NCI-H146 treated with DMSO at 0.1 percent for 48 hours (cell line): ENCODE measurements at regions not wholly inside any gene's neighbourhood (a gene's known extent, or its start where the extent isn't known, plus 50 kb on each side); places are given as distances from the start of the nearest gene placed in this dataset.
"Not testable (repeated sequence)": the region's sequence is repeated elsewhere in the genome, so short reads cannot be mapped to it uniquely, and the experiment has no call there.

ENCODE experiments used
- DNase-seq: peaks from one replicate; lab custom pipeline; 2025; ENCODE audit not compliant: unreplicated experiment; lab: John Stamatoyannopoulos, UW

DNA sequence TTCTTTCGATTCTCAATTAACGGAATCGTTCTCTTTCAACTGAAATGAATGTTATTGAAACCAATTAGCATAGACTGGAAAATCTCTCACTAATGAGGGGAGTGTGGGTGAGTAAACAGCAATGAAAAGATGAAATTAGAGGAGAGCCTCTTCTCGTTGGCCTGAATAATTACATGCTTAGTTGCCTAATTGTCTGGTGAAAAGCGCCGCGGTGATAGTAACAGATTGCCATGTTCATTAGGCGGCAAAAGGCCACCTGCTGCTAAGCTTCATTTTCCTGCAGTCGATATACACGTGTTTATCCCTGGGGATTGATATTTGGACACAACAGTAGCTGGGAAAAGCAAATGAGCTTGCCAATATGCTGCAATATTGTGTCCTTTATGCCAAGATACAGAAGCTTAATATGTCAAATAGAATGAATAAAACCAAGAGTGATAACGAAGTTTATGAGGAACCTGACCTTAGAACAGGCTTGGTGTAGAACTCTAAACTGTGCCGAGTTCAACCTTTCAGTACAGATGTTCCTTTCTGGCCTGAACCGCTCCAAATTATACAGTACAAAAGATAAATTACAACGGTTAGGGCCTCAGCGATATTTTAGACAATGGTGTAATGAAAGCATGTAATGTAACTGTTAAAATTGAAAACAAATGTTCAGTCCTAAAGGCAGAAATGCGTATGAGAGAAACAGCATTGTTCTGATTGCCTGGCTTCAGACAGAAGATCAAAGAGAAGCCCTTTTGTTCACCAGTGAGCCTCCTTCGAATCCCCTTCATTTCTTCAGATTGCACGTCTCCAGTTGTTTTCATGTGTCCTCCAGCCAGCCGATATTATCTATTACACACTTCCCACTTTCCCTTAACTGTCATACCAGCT, 185.2 kb downstream of the SHOX2 start:
- DNase-seq: peak; percentile 95

DNA sequence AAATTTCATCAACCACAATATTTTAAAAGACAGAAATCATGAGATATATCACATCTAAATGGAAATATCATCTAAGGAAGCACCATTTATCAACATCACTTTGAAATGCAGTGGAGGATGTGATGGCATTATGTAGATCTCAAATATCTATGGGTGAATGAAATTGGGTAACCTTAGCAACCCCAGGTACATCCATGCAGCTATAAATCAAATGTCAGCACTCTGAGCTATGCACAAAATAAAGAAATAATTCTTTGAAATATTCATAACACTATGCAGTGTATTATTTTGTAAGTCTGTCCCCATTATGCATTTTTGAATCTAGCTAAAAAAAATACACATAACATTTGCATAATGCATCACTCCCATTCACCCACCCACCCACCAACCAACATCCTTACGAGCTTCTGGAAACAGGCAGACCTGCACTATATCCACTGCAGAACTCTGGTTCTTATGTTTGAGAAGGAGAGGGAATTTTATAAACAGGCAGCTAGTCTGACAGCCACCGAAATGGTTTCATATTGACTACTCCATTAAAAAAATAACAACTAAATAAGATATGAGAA, 186.8 kb downstream of the SHOX2 start:
- no peak for DNase-seq

DNA sequence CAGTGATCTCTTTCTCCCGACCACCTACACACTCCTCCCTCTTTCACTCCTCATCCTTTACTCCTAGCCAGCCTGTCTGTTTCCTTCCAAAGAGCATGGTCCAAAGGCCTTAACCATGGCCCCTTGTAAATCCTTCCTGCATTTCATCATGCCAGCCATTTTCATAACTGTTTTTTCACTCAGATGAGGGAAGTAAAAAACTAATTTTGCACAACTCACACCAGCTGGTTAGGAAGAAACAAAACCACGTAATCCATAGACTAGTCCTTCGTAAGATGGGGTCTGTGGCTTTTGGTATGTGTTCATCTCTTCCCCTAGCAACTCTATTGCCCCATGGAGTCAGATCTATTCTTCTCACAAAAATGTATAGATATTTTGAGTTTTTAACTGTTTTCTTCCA, 187.8 kb downstream of the SHOX2 start:
- no peak for DNase-seq

DNA sequence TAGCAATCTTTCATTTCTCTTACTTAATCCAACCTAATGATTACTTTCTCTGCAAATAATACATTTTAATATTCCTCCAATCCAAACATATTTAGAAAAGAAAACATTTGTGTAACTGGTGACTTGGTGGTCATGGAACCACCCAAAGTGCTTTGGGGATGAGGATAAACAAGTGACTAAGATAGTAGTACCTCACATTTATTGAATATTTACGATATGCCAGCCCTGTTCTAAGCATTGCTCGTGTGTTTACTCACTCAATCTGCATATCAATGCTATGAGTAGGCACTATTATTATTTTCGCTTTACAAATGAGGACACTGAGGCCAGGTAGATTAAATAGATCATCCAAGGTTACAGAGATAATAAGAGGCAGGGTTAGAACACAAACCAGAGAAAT, 189.5 kb downstream of the SHOX2 start:
- DNase-seq: no peak

DNA sequence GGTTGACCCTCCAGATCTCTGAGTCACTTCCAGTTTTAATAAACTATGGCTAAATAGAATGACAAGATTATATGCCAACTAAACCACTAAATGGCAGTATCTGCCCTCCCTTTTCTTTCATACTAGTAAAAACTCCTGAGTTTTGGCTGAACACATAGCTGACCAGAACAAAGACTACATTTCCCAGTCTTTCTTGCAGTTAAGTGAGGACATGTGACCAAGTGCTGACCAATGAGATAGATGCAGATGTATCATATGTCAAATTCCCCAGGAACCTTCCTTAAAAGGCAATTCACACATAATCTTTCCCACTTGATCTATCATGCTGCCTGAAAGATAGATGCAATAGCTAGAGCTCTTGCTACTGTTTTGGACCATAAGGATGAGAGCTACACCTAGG, 191.3 kb downstream of the SHOX2 start:
- no peak for DNase-seq

DNA sequence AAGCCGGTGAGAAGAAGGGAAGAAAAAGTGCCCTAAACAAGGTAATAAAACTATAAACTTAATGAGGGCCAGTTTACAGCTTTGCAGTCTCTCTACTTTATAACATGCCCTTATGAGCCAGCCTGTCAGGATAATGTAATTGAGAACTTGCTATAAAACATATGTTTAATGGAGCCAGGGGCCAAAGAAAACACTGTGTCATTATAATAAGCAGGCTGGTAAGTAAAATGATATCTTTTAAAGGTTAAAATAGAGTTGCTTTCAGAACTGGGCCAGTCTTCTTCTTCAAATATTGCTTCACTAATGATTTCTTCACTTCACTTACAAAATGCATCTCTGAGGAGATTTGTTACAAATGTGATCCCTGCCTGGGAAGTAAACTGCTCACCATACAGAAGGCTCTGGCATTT, 192.5 kb downstream of the SHOX2 start:
- no peak for DNase-seq

DNA sequence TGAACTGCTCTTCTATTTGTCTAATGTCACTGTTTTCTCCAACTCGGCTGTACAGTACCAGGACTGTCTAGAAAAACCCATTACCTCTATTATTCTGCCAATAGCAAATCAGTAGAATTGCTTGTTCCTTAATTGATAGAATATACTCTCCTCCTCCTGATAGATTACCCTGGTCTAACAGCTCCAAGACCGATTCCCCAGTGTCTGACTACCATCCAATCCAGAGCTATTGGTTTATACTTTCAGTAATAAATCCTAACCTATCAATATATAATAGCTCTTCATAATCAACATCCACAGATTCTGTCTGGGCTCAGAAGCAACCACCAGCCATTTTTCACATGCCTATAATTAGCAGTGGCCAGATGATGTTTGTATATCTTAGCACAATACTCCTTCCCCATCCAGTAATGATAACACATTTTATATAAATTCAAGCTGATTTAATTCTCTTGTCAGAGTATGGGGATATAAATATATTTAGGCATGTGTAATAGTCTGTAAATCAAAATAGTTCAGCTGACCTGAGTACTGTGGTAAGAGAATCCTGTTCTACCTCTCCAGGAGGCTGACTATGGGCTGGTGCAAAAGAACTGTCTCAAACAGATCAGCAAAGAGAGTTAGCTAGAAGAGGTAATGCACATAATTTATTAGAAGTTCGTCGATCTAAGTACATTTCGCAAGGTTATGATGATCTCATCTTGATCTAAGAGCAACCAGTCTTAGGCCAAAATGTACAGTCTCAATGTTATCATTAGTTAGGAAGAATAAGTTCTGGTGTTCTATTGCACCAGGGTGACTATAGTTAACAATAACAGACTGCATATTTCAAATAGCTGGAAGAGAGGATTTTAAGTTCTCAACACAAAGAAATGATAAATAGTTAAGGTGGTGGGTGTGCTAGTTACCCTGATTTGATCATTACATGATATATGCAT, 193.4 kb downstream of the SHOX2 start:
- no peak for DNase-seq

DNA sequence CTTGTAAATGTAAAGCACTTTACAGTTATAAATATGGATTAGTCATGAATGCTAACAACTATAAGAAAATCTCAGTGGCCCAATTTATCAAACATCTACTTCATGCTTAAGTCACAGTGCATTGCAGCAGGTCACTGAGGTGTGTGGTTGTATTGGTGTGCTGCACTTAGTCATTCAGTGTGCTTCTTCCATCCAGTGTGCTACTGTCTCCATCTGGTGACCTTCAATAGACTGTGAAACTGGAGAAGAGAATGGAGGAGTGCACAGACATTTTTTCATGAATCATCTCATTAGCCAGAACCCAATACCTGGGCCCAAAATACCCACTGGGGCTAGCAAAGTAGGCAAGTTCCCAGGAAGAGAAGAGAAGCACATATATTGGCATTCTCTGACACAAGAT, 199.6 kb downstream of the SHOX2 start:
- DNase-seq: no peak

DNA sequence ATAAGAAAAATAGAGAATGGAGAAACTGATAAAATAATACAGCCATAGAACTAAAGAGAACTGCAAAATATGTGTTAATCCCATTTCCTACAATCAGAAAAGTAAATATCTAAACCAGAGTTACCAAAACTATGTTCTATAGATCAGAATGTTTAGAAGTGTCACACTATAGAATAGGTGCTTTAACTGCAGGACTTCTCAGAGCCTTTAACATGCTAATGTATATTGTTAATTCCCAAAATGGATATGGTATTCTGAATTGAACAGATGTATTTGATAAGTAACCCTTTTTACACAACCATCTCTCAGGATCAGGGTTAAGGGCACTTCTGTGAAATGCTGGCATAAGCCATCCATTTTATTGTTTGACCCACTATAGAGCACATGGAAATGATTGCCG, 200.3 kb downstream of the SHOX2 start:
- DNase-seq: no peak

DNA sequence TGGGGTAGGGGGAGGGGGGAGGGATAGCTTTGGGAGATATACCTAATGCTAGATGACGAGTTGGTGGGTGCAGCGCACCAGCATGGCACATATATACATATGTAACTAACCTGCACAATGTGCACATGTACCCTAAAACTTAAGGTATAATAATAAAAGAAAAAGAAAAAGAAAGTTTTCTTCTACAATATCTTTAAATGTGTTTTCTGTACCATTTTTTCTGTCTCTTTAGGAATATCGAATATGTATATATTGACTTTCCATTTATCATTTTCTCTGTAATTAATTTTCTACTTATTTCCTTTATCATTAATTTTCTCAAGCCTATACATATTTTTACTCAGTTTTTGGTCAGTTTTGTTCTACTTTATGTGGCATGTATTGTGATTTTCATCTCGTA, 203.5 kb downstream of the SHOX2 start:
- DNase-seq: not testable (repeated sequence)

DNA sequence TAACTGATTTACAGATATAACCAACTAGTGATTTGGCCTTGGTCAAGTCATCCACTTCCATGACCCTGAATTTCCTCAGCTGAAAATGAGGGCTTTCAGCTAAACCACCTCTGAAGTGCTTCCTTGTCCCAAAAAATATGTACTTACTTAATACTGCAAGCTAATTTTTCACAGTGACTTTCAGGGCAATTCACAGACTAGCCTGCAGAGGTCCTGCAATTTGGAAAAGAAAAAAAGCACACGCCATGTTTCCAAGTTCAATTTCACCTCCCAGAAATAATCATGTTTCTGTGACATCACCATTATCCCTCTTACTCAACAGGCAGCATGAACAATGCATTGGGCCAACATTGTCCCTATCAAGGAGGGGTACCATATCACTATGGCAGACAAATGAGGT, 218.2 kb downstream of the SHOX2 start:
- DNase-seq: no peak

DNA sequence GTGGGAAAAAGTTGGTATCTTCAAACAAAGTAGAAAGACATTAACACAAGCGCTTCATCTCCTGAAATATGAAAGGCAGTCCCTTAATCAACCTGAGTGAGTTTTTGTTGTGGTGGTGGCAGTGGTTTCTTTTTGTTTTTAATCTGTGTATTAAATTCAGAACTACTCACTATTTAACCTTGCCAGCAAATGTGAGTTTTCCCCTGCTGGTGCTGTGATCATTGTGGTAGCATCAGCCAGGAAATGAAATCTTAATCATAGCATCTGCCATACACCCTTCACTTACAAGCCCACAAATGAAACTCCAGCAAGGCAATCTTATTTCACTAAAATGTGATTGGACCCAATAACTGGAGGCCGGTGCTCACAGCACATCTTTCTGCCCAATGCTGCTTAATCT, 229.7 kb downstream of the SHOX2 start:
- no peak for DNase-seq

DNA sequence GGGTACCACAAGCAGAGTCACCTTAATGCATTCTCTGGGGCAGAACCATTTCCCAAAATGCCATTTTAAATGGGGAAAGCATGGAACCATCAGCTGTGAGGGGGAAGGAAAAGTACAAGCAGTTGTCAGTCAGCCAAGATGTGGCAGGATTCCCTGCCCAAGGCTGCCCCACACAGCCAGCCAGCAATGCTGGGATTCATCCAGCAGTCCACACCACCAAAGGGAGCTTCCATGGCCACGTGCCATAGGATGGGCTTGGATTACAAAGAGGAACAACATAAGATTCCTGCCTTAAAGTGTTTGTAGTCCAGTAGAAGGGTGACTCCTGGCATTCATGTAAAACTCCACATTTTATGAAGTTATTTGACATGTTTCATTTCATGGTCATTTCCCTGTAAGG, 233.3 kb downstream of the SHOX2 start:
- no peak for DNase-seq

DNA sequence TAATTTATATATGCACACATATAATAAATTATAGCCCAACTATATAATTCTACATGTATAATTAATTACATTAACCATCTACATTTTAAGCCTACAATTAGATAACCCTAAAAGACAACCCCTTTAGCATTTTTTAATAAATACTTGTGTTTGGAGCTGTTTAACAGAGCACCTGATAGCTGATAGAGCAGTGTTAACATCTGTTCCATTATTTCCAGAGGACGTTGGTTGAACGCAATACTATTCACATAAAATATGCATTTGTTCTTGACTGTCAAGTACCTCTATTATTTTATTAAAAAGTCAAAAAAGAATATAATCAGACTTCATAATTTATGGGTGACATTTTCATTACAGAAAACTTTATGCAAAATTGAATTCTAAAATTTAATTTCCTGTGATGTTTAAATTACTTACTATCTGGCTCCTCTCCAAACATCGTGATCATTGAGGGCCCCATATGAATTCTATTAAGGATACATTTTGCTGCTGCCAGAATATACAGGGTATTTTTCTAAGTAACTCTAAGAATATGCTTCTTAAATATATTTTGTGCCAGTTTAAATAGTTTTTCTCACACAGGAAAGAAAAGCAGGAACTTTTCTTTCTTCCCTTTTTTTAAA, 234.3 kb downstream of the SHOX2 start:
- no peak for DNase-seq

DNA sequence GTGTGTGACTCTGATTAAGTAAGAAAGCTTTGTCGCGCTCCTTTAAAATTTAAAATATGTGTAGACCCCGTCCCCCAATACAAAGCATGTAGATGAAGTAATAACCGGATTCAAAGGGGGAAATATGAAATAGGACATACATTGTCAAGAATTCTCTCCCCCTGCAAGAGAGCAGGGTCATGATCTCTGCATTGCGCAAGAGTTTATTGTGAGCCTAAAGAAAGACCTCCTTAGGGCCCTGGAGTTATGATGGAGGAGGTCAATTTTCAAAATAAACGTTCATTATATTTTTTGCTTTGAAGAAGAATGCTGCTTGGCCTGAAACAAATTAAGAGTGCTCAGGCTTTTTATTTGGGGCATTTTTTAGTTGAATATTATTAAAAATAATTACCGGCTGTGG, 235.0 kb downstream of the SHOX2 start:
- DNase-seq: no peak

DNA sequence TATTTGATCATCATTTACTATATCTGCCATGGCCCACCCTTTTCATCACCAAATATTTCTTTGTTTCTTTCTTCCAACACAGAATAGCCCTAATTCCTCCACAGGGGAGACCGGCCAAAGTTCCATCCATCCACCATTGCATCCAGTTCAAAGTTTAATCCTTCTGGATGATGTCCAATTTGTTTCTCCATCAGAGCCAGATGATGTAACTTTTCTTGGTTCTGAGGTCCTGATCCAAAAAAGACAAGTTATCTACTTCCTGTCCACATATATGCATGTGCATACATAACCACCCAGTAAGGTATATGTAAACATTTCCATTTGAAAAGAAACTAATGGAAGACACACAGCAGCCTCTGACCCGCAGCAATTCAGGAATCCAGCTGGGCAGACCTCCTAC, 237.3 kb downstream of the SHOX2 start:
- DNase-seq: no peak

DNA sequence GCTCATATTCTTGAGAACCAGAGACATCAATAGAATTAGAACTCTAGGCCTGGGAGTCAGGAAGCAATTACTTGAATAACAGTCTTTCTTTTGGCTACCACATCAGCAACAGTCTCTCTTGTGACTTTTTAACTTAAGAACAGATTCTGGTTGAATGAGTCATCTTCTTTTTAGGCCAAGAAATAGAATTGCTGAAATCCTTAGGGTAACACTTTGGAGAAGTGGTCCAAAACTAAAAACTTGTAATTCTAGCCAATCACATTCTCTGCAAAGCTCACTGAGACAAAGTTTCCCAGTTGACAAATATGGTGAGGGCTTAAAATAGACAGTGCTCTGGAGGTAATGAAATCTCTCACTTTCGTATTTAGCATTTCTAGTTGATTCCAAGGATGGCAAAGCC, 238.0 kb downstream of the SHOX2 start:
- no peak for DNase-seq

DNA sequence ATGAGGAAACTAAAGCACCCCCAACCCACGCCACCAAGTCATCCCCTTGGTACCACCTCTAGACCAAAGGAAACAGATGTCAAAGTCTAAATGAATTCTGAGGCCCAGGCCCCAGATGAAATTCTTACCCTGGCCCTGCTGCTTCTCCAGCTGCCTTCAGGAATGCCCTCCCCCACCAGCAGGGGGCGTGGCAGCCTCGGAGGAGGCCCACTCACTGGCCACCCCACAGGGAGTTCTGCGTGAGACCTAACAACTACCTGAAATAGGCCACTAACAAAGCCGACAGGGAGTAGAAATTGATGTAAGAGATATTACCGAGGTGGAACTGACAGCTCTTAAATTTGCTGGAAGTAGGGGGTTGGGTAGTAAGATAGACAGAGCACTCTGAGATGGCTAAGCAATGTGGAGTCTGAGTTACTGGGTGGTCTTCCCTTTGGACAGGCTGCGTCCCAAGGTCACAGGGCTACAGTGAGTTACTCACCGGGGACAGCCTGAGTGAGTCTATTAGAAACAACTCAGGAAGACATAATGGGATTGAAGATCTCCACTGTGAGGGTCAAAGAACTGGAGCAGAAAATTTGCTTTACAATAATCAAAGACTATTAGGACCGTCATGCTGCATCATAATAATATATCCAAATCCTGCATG, 240.7 kb downstream of the SHOX2 start:
- DNase-seq: peak; percentile 3

DNA sequence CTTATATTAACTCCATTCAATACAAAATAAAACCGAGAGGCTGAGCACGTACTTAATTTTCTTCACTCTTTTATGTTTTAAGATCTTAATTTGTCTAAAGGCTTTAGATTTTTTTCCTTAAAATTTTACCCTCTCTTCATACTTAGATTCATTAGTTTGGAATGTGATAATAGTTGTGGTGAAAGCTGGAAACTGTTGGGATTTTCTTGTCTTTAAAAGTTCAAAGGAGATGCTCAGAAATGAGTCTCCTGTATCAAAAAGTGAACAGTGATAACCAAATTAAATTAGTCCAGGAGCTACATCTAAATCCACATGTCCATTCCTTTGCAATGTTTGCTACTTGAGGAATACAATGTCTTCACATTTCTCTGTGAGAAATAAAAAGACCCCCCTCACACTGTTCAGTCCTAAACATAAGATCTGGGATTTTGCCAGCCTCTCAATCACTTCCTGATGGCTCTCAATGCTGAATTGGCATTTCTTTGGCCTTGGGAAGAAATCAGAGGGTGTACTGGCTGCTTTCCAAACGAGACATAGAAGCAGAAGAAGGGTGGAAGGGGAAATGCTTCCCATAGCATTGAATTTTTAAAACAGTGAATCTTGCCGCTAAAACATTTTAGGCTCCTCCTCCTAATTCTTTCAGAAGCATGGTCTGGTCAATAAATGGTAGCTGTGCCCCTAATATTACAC, 245.0 kb downstream of the SHOX2 start:
- DNase-seq: no peak

DNA sequence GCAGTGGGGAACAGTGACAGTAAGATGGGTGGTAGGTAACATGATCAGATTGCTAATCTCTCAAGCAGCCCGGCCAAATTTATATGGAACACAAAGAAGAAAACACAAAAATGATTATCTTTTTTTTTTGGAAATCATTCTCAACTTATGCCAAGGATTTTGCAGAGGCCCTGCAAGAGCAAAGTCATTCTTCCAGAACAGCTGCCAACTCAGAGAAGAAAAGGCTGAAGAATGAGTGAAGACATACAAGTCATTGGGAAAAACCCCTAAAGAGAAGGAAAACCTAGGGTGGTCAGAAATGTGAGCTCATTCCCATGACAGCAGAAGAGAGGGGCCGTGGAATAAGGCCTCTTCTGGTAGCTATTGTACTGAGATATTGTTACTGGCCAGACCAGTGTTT, 246.7 kb downstream of the SHOX2 start:
- DNase-seq: no peak
